IMR-90 (cell line): ENCODE measurements at regions not wholly inside any gene's neighbourhood (a gene's known extent, or its start where the extent isn't known, plus 50 kb on each side); places are given as distances from the start of the nearest gene placed in this dataset.

ENCODE experiments used
- ATAC-seq: fragments of 200-7000 bp; cut with Tn5 transposase; 2 replicates; pipeline ENCODE4 v1.9.1; 2020; ENCODE audit warnings: low read depth, mild to moderate bottlenecking, moderate library complexity
- BruUV-seq: library from RNA; stranded (reverse); fragments of 400-500 nt; replicated peaks from 2 replicates; lab custom pipeline; 2021; lab: Mats Ljungman, UMichigan
- CTCF ChIA-PET: fragments of 300-600 bp; formaldehyde crosslinking; extraction: SDS; loops from one replicate; lab custom pipeline; 2021; ENCODE audit warnings: antibody characterized with exemption; lab: Yijun Ruan, JAX
- POLR2A ChIA-PET: fragments of 300-600 bp; sonication (Branson Sonifier 250); formaldehyde crosslinking; loops from one replicate; lab custom pipeline; 2022; ENCODE audit warnings: antibody characterized with exemption; ENCODE audit not compliant: unreplicated experiment; lab: Charles Lee
- DNase-seq: peaks from one replicate; pipeline ENCODE4 v3.0.0; 2013
- H2AFZ ChIP-seq: replicated peaks from 2 replicates; pipeline ENCODE3; 2013; ENCODE audit warnings: low read length, mild to moderate bottlenecking; ENCODE audit not compliant: poor library complexity
- H2AK5ac ChIP-seq: 2 replicates; pipeline ENCODE4 v1.6.1; 2013; ENCODE audit warnings: low read depth, low read length, inconsistent platforms
- H2AK9ac ChIP-seq: replicated peaks from 2 replicates; pipeline ENCODE3; 2013; ENCODE audit warnings: mild to moderate bottlenecking, low read depth, low read length, moderate library complexity; ENCODE audit not compliant: poor library complexity
- H2BK120ac ChIP-seq: 2 replicates; pipeline ENCODE4 v1.6.1; 2013; ENCODE audit warnings: low read depth, low read length, inconsistent platforms
- H2BK15ac ChIP-seq: 3 replicates; pipeline ENCODE4 v1.6.1; 2013; ENCODE audit warnings: low read depth, low read length, inconsistent platforms
- H2BK20ac ChIP-seq: 2 replicates; pipeline ENCODE4 v1.6.1; 2013; ENCODE audit warnings: low read depth, mild to moderate bottlenecking, inconsistent platforms, low read length, moderate library complexity
- H2BK5ac ChIP-seq: 2 replicates; pipeline ENCODE4 v1.6.1; 2013; ENCODE audit warnings: mild to moderate bottlenecking, low read depth, low read length, inconsistent platforms; ENCODE audit not compliant: poor library complexity, severe bottlenecking
- H3K14ac ChIP-seq: replicated peaks from 2 replicates; pipeline ENCODE4 v1.6.1; 2013; ENCODE audit warnings: low read depth, low read length, inconsistent platforms
- H3K18ac ChIP-seq: 2 replicates; pipeline ENCODE4 v1.6.1; 2013; ENCODE audit warnings: low read depth, low read length, control low read depth
- H3K23ac ChIP-seq: 2 replicates; pipeline ENCODE4 v1.6.1; 2013; ENCODE audit warnings: low read depth, low read length, inconsistent platforms
- H3K27ac ChIP-seq: 2 replicates; pipeline ENCODE4 v1.5.1; 2013; ENCODE audit warnings: mild to moderate bottlenecking, control low read depth, low read length; ENCODE audit not compliant: insufficient read depth
- H3K27me3 ChIP-seq: 2 replicates; pipeline ENCODE4 v1.6.1; 2013; ENCODE audit warnings: low read length; ENCODE audit not compliant: control insufficient read depth, insufficient read depth
- H3K36me3 ChIP-seq: 2 replicates; pipeline ENCODE4 v1.6.1; 2013; ENCODE audit warnings: low read length, mixed read lengths; ENCODE audit not compliant: control insufficient read depth, insufficient read depth
- H3K4ac ChIP-seq: 2 replicates; pipeline ENCODE4 v1.6.1; 2013; ENCODE audit warnings: low read depth, low read length, inconsistent platforms
- H3K4me1 ChIP-seq: 2 replicates; pipeline ENCODE4 v1.6.1; 2013; ENCODE audit warnings: low read length, mixed read lengths; ENCODE audit not compliant: control insufficient read depth, insufficient read depth
- H3K4me2 ChIP-seq: 2 replicates; pipeline ENCODE4 v1.6.1; 2013; ENCODE audit warnings: low read depth, mild to moderate bottlenecking, control low read depth, low read length, moderate library complexity
- H3K4me3 ChIP-seq: 2 replicates; pipeline ENCODE4 v1.5.1; 2013; ENCODE audit warnings: low read depth, mild to moderate bottlenecking, control low read depth, low read length, moderate library complexity; ENCODE audit not compliant: insufficient read depth
- H3K56ac ChIP-seq: 2 replicates; pipeline ENCODE4 v1.6.1; 2013; ENCODE audit warnings: low read length, inconsistent platforms; ENCODE audit not compliant: insufficient read depth; ENCODE audit errors: extremely low read depth
- H3K79me1 ChIP-seq, 2 experiments: 2 replicates each; pipeline ENCODE4 v1.6.1; 2013; ENCODE audit warnings: low read length in 2 of 2, inconsistent platforms in 1 of 2, low read depth in 1 of 2
- H3K9ac ChIP-seq: 2 replicates; pipeline ENCODE4 v1.6.1; 2013; ENCODE audit warnings: low read depth, low read length, control low read depth
- H3K9me1 ChIP-seq: 2 replicates; pipeline ENCODE4 v1.6.1; 2013; ENCODE audit warnings: low read length, inconsistent platforms; ENCODE audit not compliant: insufficient read depth
- H3K9me3 ChIP-seq: 2 replicates; pipeline ENCODE4 v1.6.1; 2013; ENCODE audit warnings: low read length; ENCODE audit not compliant: control insufficient read depth, insufficient read depth
- H4K20me1 ChIP-seq: 2 replicates; pipeline ENCODE4 v1.6.1; 2013; ENCODE audit warnings: low read length, inconsistent platforms; ENCODE audit not compliant: insufficient read depth
- H4K5ac ChIP-seq: 2 replicates; pipeline ENCODE4 v1.6.1; 2013; ENCODE audit warnings: mild to moderate bottlenecking, low read depth, low read length, control low read depth
- H4K8ac ChIP-seq, 2 experiments: 2 replicates each; pipeline ENCODE4 v1.6.1; 2013; ENCODE audit warnings: low read depth in 2 of 2, low read length in 2 of 2, control low read depth in 1 of 2, inconsistent platforms in 1 of 2
- H4K91ac ChIP-seq: 2 replicates; pipeline ENCODE4 v1.6.1; 2013; ENCODE audit warnings: low read depth, low read length, inconsistent platforms; ENCODE audit not compliant: insufficient read depth
- CTCF ChIP-seq: conservative IDR thresholded peaks from 2 replicates; pipeline ENCODE4 v1.5.1; 2012; ENCODE audit warnings: mild to moderate bottlenecking, low read depth, low read length, improper control_type of control experiment
- MAFK ChIP-seq: IDR thresholded peaks from 2 replicates; pipeline ENCODE4 v1.6.1; 2012; ENCODE audit warnings: low read depth, low read length, improper control_type of control experiment
- WGBS, 2 experiments: methylation state at CpG; one replicate each; pipeline versions ENCODE4 v1.1.5 to v1.1.7; 2013; ENCODE audit warnings: missing lambda C conversion rate in 2 of 2; ENCODE audit not compliant: insufficient read length in 1 of 2; ENCODE audit errors: extremely low coverage in 2 of 2; 5-methylcytosine and 5-hydroxymethylcytosine counted together
- dilution Hi-C: fragments of 300-500 bp; cut with HindIII; formaldehyde crosslinking; loops from one replicate; pipeline ENCODE4 v1.14.3; 2018; ENCODE audit warnings: low sequenced_read_pairs; ENCODE audit not compliant: unreplicated experiment
- in situ Hi-C: fragments of 300-500 bp; cut with MboI; formaldehyde crosslinking; loops from 3 replicates; pipeline ENCODE4 v1.14.3; 2019; ENCODE audit warnings: low sequenced_read_pairs, inconsistent platforms, mixed read lengths
- intact Hi-C: fragments of 100-400 bp; cut with micrococcal nuclease; formaldehyde crosslinking; loops from 2 replicates; pipeline ENCODE4 v1.10.0; 2022

GRCh38 chr6:145224450-145224849 is 510.9 kb downstream of the EPM2A start:
- Histone ChIP-seq H3K27ac (no peak overlapping the region), H4K91ac (no peak overlapping the region), H3K36me3 (no peaks in the 10 kb centered on the region), H2BK20ac (no peak overlapping the region), H2AFZ (no peak overlapping the region), H3K14ac (no peak overlapping the region), H3K9me1 (no peaks in the 10 kb centered on the region; the same call in 1 of the 2 replicates), H3K4ac (no peak overlapping the region), H3K23ac (no peak overlapping the region), H3K79me1 (no peaks in the 10 kb centered on the region), H3K4me2 (no peak overlapping the region), H3K4me1 (no peaks in the 10 kb centered on the region), H4K5ac (no peak overlapping the region), H3K56ac (no peak overlapping the region), H3K9ac (no peak overlapping the region), H4K8ac (no peak overlapping the region), H2BK120ac (no peak overlapping the region), H2AK5ac (no peak overlapping the region), H3K4me3 (no peak overlapping the region), H4K20me1 (no peaks in the 10 kb centered on the region), H2BK5ac (no peak overlapping the region), H2BK15ac (no peak overlapping the region), H3K18ac (no peak overlapping the region), H2AK9ac (no peak overlapping the region), H3K9me3 (no peaks in the 10 kb centered on the region), H3K27me3 (0 out of 2 replicates have a peak, but pooled peaks cover 2% of the 10 kb centered on the region)
- dilution Hi-C loops: no loop called here
- WGBS, 2 experiments: no CpG with 5 or more reads among the region's 3 CpGs
- POLR2A ChIA-PET: no interaction called here
- in situ Hi-C loops: loop anchor here (25.0 kb wide), 1 partner anchor 1112 kb away; no protein-coding TSS in a partner anchor
- no peak for DNase-seq
- CTCF ChIA-PET: no interaction called here
- intact Hi-C loops: no loop called here
- TF ChIP-seq CTCF (no peak), MAFK (peak; percentile 13; the same call in 1 of the 2 replicates)
- no TSS peak for BruUV-seq
- ATAC-seq: no peak
